Upper lobe of left lung (tissue), 6 donors: ENCODE measurements at regions not wholly inside any gene's neighbourhood (a gene's known extent, or its start where the extent isn't known, plus 50 kb on each side); places are given as distances from the start of the nearest gene placed in this dataset.
"Not testable (repeated sequence)": the region's sequence is repeated elsewhere in the genome, so short reads cannot be mapped to it uniquely, and the experiment has no call there.

Experiments
- ATAC-seq, 2 donors: fragments of 200-7000 bp; cut with Tn5 transposase; one replicate each; pipeline ENCODE4 v1.9.1; 2022; ENCODE audit warnings: mild to moderate bottlenecking in 2 of 2, moderate library complexity in 2 of 2; ENCODE audit not compliant: low FRiP score in 2 of 2
- DNase-seq, 2 donors: peaks; one replicate each; pipeline ENCODE4 v3.0.0-alpha.2; 2019 to 2020
- H3K27ac ChIP-seq, 4 donors: fragments of 200-600 bp; sonication (generic); one replicate each; pipeline ENCODE4 v1.5.1; 2016 to 2019
- H3K27me3 ChIP-seq, 4 donors: fragments of 200-600 bp; sonication (generic); one replicate each; pipeline ENCODE4 v1.5.1; 2017 to 2019
- H3K36me3 ChIP-seq, 4 donors: fragments of 200-600 bp; sonication (generic); one replicate each; pipeline ENCODE4 v1.5.1; 2016 to 2019
- H3K4me1 ChIP-seq, 4 donors: fragments of 200-600 bp; sonication (generic); one replicate each; pipeline ENCODE4 v1.5.1; 2018 to 2019
- H3K4me3 ChIP-seq, 4 donors: fragments of 200-600 bp; sonication (generic); one replicate each; pipeline ENCODE4 v1.5.1; 2017 to 2019; ENCODE audit warnings: mild to moderate bottlenecking in 2 of 4, moderate library complexity in 1 of 4
- H3K9me3 ChIP-seq, 4 donors: fragments of 200-600 bp; sonication (generic); one replicate each; pipeline ENCODE4 v1.5.1; 2018 to 2019
- EP300 ChIP-seq, 4 donors: sonication (generic); formaldehyde crosslinking; IDR thresholded peaks; one replicate each; pipeline ENCODE4 v1.5.1; 2017; ENCODE audit warnings: antibody characterized with exemption in 4 of 4, control low read depth in 2 of 4
- POLR2A ChIP-seq, 4 donors: fragments of 450-650 bp; IDR thresholded peaks; one replicate each; pipeline ENCODE4 v1.5.1; 2016 to 2017; ENCODE audit warnings: antibody characterized with exemption in 4 of 4, mild to moderate bottlenecking in 2 of 4
- POLR2AphosphoS5 ChIP-seq, 2 donors: sonication (generic); formaldehyde crosslinking; IDR thresholded peaks; one replicate each; pipeline ENCODE4 v1.5.1; 2017; ENCODE audit warnings: antibody characterized with exemption in 2 of 2
- WGBS, 2 donors: methylation state at CpG; one replicate each; pipeline ENCODE4 v1.1.5; 2017 to 2018; 5-methylcytosine and 5-hydroxymethylcytosine counted together
- TF ChIP-seq, protein P1 (sequence below), 6 experiments: fragments of 450-650 bp in 4 of 6; fragments of 200-600 bp in 2 of 6; sonication (generic) in 2 of 6; IDR thresholded peaks; one replicate each; pipeline ENCODE4 v1.5.1; 2016 to 2019; ENCODE audit warnings: antibody characterized with exemption in 6 of 6
- donor health status: DM: no; HTN: no; CAD: no; lungs with moderate emphysema.
- donor health status: DM: no; HTN: yes; CAD: no; lungs with severe emphysema.

DNA sequence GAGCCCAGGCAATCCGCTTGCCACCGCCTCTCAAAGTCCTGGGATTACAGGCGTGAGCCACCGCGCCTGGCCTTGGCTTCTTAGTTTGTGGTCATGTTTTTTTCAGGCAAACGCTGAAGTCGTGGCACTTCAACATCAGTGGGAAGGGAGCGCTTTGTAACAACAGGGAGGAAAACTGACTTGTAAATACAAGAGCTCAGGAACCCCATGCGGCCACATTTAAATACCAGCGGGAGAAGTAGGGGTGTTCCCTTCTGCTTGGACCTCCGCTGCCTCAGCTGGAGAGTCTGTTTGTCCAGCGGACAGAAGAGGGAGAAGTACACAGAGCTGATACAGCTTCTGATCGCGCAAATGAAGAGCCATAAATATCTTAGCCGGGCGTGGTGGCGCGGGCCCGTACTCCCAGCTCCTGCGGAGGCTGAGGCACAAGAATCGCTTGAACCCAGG is 108.7 kb upstream of the KMT2C start:
- H3K9me3 ChIP-seq = no peaks in the 10 kb centered on the region
- H3K36me3 ChIP-seq = no peaks in the 10 kb centered on the region
- 75 to 84% methylated on average over 21 of the region's 21 CpGs for WGBS, 2 donors
- no peak overlapping the region for H3K4me3 ChIP-seq
- TF ChIP-seq EP300 (IDR thresholded peaks at IDR 0.05) (no peak), POLR2AphosphoS5 (IDR thresholded peaks at IDR 0.05) (no peak), POLR2A (IDR thresholded peaks at IDR 0.05) (no peak)
- TF ChIP-seq, protein P1, sequence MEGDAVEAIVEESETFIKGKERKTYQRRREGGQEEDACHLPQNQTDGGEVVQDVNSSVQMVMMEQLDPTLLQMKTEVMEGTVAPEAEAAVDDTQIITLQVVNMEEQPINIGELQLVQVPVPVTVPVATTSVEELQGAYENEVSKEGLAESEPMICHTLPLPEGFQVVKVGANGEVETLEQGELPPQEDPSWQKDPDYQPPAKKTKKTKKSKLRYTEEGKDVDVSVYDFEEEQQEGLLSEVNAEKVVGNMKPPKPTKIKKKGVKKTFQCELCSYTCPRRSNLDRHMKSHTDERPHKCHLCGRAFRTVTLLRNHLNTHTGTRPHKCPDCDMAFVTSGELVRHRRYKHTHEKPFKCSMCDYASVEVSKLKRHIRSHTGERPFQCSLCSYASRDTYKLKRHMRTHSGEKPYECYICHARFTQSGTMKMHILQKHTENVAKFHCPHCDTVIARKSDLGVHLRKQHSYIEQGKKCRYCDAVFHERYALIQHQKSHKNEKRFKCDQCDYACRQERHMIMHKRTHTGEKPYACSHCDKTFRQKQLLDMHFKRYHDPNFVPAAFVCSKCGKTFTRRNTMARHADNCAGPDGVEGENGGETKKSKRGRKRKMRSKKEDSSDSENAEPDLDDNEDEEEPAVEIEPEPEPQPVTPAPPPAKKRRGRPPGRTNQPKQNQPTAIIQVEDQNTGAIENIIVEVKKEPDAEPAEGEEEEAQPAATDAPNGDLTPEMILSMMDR (IDR thresholded peaks at IDR 0.05) = no peak
- no peaks in the 10 kb centered on the region for H3K27me3 ChIP-seq
- ATAC-seq (no peak), DNase-seq (peak in 1 of 2 donors; percentile 57)
- H3K27ac ChIP-seq = no peak overlapping the region
- H3K4me1 ChIP-seq = no peaks in the 10 kb centered on the region

DNA sequence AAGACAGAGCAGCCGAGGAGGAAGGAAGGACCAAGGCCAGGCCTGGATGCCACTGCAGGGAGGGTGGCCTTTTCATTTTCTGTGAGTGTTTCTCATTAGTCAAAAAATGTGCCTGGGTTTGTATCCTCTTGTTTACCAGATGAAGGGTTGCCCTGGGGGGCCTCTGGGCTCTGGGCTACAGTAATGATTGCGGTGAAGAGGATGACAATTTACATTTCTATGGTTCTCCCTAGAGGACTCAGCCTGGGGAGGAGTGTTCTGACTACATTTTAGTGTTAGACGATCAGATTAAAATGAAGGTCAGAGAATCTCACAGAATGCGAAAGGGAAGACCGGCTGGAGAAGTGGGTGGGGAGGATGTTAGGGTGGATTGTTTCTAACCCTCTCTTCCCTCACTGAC is 108.0 kb upstream of the KMT2C start:
- TF ChIP-seq, protein P1 (IDR thresholded peaks at IDR 0.05) = no peak
- no peak for TF ChIP-seq EP300 (IDR thresholded peaks at IDR 0.05)
- no peak for TF ChIP-seq POLR2A (IDR thresholded peaks at IDR 0.05)
- no peak for TF ChIP-seq POLR2AphosphoS5 (IDR thresholded peaks at IDR 0.05)
- Histone ChIP-seq H3K9me3 (no peaks in the 10 kb centered on the region), H3K36me3 (no peaks in the 10 kb centered on the region), H3K4me3 (no peak overlapping the region), H3K27ac (no peak overlapping the region), H3K27me3 (no peaks in the 10 kb centered on the region), H3K4me1 (no peaks in the 10 kb centered on the region)
- DNase-seq (no peak), ATAC-seq (no peak)
- 69 to 78% methylated on average over 5 of the region's 5 CpGs for WGBS, 2 donors

DNA sequence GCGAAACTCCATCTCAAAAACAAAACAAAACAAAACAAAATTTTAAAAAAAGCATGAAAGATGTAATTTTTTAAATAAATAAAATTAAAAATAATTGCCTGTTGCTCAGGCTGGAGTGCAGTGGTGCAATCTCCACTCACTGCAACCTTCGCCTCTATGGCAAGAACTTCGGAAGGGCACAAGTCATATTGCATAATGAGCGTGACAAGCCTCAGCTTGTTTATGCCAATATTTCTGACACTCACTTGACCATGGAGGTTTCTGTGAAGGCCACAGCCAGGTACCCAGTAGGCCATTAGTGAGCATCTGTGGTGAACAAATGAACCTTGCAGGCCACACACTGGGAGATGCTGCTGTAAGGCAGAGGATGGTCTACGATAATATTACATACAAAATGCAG is 106.1 kb upstream of the KMT2C start:
- Histone ChIP-seq H3K9me3 (no peaks in the 10 kb centered on the region), H3K4me1 (no peaks in the 10 kb centered on the region), H3K36me3 (no peaks in the 10 kb centered on the region), H3K4me3 (no peak overlapping the region), H3K27me3 (no peaks in the 10 kb centered on the region), H3K27ac (no peak overlapping the region)
- ATAC-seq (no peak), DNase-seq (no peak)
- TF ChIP-seq POLR2AphosphoS5 (IDR thresholded peaks at IDR 0.05) = no peak
- no peak for TF ChIP-seq EP300 (IDR thresholded peaks at IDR 0.05)
- TF ChIP-seq, protein P1 (IDR thresholded peaks at IDR 0.05) = no peak
- WGBS, 2 donors = 78 to 91% methylated on average over 5 of the region's 5 CpGs

DNA sequence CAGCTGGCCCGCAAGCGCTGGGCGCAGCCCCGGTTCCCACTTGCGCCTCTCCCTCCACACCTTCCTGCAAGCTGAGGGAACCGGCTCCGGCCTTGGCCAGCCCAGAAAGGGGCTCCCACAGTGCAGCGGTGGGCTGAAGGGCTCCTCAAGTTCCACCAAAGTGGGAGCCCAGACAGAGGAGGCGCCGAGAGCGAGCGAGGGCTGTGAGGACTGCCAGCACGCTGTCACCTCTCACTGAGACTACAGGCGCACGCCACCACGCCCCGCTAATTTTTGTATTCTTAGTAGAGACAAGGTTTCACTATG is 103.3 kb upstream of the KMT2C start:
- WGBS, 2 donors = 98 to 99% methylated on average over 10 to 17 of the region's 17 CpGs
- H3K27me3 ChIP-seq, H3K9me3 ChIP-seq, H3K4me1 ChIP-seq, ATAC-seq, DNase-seq, H3K4me3 ChIP-seq, H3K27ac ChIP-seq, H3K36me3 ChIP-seq: not testable (repeated sequence)

DNA sequence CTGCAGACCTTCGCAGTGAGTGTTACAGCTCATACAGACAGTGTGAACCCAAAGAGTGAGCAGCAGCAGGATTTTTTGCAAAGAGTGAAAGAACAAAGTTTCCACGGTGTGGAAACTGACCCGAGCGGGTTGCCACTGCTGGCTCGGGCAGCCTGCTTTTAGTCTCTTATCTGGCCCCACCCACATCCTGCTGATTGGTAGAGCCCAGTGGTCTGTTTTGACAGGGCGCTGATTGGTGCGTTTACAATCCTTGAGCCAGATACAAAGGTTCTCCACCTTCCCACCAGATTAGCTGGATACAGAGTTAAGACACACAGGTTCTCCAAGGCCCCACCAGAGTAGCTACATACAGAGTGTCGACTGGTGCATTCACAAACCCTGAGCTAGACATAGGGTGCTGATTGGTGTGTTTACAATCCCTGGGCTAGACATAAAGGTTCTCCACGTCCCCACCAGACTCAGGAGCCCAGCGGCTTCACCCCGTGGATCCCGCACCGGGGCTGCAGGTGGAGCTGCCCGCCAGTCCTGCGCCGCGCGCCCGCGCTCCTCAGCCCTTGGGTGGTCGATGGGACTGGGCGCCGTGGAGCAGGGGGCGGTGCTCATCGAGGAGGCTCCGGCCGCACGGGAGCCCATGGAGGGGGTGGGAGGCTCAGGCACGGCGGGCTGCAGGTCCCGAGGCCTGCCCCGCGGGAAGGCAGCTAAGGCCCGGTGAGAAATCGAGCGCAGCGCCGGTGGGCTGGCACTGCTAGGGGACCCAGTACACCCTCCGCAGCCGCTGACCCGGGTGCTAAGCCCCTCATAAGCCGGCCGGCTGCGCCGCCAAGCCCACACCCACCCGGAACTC is 102.8 kb upstream of the KMT2C start:
- 77 to 96% methylated on average over 5 to 18 of the region's 46 CpGs for WGBS, 2 donors
- H3K27ac ChIP-seq, ATAC-seq, H3K4me3 ChIP-seq, H3K4me1 ChIP-seq, H3K9me3 ChIP-seq, H3K27me3 ChIP-seq, H3K36me3 ChIP-seq: not testable (repeated sequence)
- DNase-seq = peak in 1 of 2 donors; percentile 81

DNA sequence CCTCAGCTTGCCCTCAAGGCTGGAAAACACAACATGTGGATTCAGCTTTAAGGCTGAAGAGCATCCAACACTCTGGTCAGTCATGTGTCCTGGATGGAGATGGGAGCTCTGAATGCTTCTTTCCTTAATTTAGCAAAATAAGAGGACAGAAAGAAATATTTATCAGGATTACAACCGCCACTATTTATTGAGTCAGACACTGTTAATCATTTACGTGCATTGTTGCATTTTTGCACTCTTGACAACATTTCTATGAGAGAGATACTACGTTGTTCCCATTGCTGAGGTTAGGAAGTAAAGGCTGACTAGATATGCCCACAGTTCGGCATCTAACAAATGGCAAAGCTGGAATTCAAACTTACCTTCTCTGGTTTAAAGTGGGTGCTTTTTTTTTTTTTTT is 101.8 kb upstream of the KMT2C start:
- Histone ChIP-seq H3K27me3 (no peaks in the 10 kb centered on the region), H3K4me3 (no peak overlapping the region), H3K36me3 (no peaks in the 10 kb centered on the region), H3K9me3 (no peaks in the 10 kb centered on the region), H3K4me1 (no peaks in the 10 kb centered on the region), H3K27ac (no peak overlapping the region)
- no peak for ATAC-seq
- no peak for DNase-seq
- 64 to 71% methylated on average over 4 of the region's 4 CpGs for WGBS, 2 donors
- TF ChIP-seq, protein P1 (IDR thresholded peaks at IDR 0.05) = no peak
- TF ChIP-seq POLR2A (IDR thresholded peaks at IDR 0.05) = no peak
- TF ChIP-seq EP300 (IDR thresholded peaks at IDR 0.05) = no peak
- no peak for TF ChIP-seq POLR2AphosphoS5 (IDR thresholded peaks at IDR 0.05)
